ENCODE measurements at regions not wholly inside any gene's neighbourhood (a gene's known extent, or its start where the extent isn't known, plus 50 kb on each side); places are given as distances from the start of the nearest gene placed in this dataset.

DNA sequence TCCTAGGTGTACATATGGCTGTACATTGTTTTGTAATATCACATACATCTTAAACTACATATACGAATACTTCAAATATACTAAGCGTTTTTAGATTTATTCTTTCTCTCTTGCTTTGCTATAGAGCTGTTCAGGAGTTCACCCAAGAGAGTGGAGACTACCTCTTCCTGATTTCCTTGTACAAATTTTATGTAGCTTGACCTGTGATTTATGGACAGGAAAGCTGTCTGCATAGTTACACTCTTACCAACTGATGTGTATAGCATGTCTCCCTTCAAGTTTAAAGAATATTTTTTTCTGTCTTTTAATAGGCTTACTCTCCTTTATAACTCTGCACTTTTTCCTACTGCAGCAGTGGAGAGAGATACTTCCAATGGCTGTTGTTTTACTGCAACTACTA lies 428.7 kb downstream of the NDFIP2 start:
- no peak overlapping the region for H3K4me3 ChIP-seq (ENCODE audit: low read depth, low read length)
- TF ChIP-seq, protein P1, sequence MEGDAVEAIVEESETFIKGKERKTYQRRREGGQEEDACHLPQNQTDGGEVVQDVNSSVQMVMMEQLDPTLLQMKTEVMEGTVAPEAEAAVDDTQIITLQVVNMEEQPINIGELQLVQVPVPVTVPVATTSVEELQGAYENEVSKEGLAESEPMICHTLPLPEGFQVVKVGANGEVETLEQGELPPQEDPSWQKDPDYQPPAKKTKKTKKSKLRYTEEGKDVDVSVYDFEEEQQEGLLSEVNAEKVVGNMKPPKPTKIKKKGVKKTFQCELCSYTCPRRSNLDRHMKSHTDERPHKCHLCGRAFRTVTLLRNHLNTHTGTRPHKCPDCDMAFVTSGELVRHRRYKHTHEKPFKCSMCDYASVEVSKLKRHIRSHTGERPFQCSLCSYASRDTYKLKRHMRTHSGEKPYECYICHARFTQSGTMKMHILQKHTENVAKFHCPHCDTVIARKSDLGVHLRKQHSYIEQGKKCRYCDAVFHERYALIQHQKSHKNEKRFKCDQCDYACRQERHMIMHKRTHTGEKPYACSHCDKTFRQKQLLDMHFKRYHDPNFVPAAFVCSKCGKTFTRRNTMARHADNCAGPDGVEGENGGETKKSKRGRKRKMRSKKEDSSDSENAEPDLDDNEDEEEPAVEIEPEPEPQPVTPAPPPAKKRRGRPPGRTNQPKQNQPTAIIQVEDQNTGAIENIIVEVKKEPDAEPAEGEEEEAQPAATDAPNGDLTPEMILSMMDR (IDR thresholded peaks at IDR 0.05; ENCODE audit: low read depth, low read length): no peak

DNA sequence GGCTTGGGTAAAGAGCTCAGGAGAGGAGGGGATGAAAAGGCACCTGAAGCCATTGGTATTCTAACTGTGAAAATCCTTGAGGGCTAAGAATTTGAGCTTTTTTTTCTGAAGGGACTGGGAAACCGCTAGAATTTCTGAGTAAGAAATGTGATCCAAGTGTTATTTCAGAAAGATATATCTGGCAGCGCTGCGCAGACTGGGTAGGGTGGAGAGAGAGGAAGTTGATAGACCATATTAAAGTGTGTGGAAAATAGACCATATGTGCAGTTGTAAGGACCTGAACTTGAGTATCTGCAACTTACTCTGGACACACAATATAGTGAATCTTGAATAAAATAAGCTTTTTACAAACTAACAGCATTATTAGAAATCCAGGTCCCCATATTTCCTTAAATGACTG lies 427.4 kb downstream of the NDFIP2 start:
- H3K4me3 ChIP-seq (ENCODE audit: low read depth, low read length): no peak overlapping the region
- TF ChIP-seq, protein P1 (IDR thresholded peaks at IDR 0.05; ENCODE audit: low read depth, low read length): no peak

DNA sequence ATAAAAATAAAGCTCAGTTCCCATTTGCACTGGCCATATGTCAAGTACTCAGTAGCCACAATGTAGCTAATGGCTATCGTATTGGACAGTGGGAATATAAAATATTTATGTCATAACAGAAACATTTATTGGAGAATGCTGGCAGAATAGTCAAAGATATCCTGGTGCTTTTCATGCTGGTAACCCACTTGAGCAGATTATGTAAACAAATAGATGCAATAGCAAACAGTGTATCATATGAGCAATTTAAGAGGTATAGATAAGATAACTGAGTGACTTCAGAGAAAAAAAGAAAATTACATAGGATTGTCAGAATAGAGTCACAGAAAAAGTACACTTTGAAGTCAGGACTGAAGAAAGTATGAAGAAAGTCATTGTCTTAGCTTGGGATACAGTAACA lies 426.6 kb downstream of the NDFIP2 start:
- H3K4me3 ChIP-seq (ENCODE audit: low read depth, low read length): no peak overlapping the region
- TF ChIP-seq, protein P1 (IDR thresholded peaks at IDR 0.05; ENCODE audit: low read depth, low read length): no peak

DNA sequence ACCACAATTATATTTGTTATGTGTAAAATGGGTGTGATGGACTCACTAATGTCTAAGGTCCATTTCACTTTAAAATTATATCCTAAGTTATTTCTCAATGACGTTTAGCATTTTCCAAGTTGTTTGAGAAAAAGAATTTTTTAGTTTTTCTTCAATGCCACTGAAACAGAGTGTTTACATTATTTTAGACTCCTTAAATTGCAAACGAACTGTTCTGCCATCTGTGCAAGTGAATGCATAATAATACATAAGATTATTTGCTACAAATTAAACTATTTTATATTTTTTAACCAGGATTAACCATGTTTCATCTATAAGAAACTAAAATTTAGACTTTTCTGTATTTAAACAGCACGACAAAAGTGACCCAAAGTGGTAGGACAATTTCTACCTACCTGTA lies 425.4 kb downstream of the NDFIP2 start:
- TF ChIP-seq, protein P1 (IDR thresholded peaks at IDR 0.05; ENCODE audit: low read depth, low read length): no peak
- no peak overlapping the region for H3K4me3 ChIP-seq (ENCODE audit: low read depth, low read length)

DNA sequence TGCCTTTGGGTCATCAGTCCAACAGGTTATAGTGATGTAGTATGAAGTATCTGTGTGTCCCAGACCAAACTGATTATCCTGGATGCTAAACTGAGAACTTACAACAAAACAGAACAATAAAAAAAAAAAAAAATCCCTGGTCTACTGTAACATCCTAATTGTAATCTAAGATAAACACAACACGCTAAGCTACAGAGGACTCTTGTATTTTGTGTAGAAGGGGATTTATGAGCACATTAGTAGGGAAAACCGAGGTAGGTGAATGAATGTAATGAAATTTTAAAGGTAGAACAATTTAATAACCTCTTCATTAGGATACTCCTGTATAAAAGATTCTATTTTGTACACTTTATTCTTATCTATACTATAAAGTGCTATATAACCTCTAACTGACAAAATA lies 424.1 kb downstream of the NDFIP2 start:
- TF ChIP-seq, protein P1 (IDR thresholded peaks at IDR 0.05; ENCODE audit: low read depth, low read length): no peak
- no peak overlapping the region for H3K4me3 ChIP-seq (ENCODE audit: low read depth, low read length)

DNA sequence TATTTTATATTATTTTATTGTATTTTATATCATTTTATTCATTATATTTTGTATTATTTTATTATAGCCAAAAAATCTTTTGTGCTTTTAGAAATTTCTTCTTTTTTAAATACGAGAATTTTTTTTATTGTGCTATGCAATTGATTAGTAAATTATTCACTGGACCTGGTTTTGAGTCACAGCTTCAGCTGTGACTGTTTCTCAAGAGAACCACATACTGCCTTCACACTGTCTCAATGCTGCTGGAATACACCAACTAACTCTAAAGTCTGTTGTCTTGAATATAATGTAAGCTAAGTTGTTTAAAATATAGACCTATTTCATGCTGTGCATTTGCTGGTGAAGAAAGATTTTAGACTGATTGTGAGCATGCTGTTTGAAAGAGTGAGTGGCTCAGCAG lies 423.6 kb downstream of the NDFIP2 start:
- TF ChIP-seq, protein P1 (IDR thresholded peaks at IDR 0.05; ENCODE audit: low read depth, low read length): no peak
- no peak overlapping the region for H3K4me3 ChIP-seq (ENCODE audit: low read depth, low read length)

DNA sequence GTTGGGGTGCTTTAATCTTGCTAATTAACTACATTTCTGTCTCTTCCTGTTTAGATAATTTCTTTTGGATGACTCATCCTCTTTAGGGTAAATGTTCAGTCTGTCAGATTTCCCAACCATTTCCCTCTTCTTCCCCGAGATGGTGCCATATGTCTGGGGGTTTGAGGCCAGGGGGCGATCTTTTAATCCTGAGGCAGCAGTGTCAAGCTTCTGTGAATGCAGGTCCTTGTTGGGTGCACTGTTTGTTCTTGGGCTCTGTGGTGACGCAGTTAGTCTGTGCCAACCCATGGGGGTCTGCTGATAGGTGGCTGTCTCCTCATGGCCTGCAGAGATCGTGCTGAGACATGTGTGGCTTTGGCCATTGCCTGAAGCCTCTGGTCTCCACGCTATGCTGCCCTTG lies 420.4 kb downstream of the NDFIP2 start:
- TF ChIP-seq, protein P1 (IDR thresholded peaks at IDR 0.05; ENCODE audit: low read depth, low read length): no peak
- H3K4me3 ChIP-seq (ENCODE audit: low read depth, low read length): no peak overlapping the region

All from WI38 (cell line).